BLaER1 (cell line): ENCODE measurements at regions not wholly inside any gene's neighbourhood (a gene's known extent, or its start where the extent isn't known, plus 50 kb on each side); places are given as distances from the start of the nearest gene placed in this dataset.

Experiments
- H3K27ac ChIP-seq: shearing (Covaris generic); formaldehyde crosslinking; 2 replicates; pipeline ENCODE4 v1.8.1; 2022
- H3K27me3 ChIP-seq: shearing (Covaris generic); formaldehyde crosslinking; 2 replicates; pipeline ENCODE4 v1.8.1; 2022
- H3K36me3 ChIP-seq: shearing (Covaris generic); formaldehyde crosslinking; 2 replicates; pipeline ENCODE4 v1.8.1; 2022
- H3K4me1 ChIP-seq: shearing (Covaris generic); formaldehyde crosslinking; 2 replicates; pipeline ENCODE4 v1.8.1; 2022
- H3K4me2 ChIP-seq: shearing (Covaris generic); formaldehyde crosslinking; 2 replicates; pipeline ENCODE4 v1.8.1; 2022
- H3K4me3 ChIP-seq: shearing (Covaris generic); formaldehyde crosslinking; 2 replicates; pipeline ENCODE4 v1.8.1; 2022
- H3K9ac ChIP-seq: shearing (Covaris generic); formaldehyde crosslinking; 2 replicates; pipeline ENCODE4 v1.8.1; 2022
- H3K9me3 ChIP-seq: shearing (Covaris generic); formaldehyde crosslinking; 2 replicates; pipeline ENCODE4 v1.8.1; 2022
- H4K20me1 ChIP-seq: shearing (Covaris generic); formaldehyde crosslinking; 2 replicates; pipeline ENCODE4 v1.8.1; 2022
- Cebpa-rat ChIP-seq: shearing (Covaris generic); IDR thresholded peaks from 2 replicates; pipeline ENCODE4 v1.8.1; 2022

DNA sequence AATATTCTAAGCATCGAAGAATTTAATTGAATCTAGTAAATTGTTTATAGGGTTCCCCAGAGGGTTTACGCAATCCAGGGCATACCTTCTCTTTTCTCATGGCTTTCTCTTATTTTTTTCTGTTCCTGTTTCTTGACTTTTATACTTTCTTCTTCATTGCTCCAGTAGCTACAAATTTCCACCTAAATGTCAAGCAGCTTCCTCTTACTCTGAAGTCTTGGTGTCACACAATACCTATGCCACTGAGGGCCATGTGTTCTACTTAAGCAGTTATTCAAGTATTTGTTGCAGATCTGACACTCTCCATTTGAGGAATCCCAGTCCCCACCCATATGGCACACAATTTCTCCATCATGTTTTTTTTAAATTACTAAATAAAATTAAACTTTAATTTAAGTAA, 343.1 kb upstream of the MBL2 start:
- Histone ChIP-seq H3K9ac (no peak overlapping the region), H3K4me2 (no peak overlapping the region), H3K27me3 (no peaks in the 10 kb centered on the region), H4K20me1 (no peaks in the 10 kb centered on the region), H3K36me3 (no peaks in the 10 kb centered on the region), H3K4me1 (no peaks in the 10 kb centered on the region), H3K9me3 (no peaks in the 10 kb centered on the region), H3K4me3 (no peak overlapping the region), H3K27ac (no peak overlapping the region)
- TF ChIP-seq Cebpa-rat: no peak

DNA sequence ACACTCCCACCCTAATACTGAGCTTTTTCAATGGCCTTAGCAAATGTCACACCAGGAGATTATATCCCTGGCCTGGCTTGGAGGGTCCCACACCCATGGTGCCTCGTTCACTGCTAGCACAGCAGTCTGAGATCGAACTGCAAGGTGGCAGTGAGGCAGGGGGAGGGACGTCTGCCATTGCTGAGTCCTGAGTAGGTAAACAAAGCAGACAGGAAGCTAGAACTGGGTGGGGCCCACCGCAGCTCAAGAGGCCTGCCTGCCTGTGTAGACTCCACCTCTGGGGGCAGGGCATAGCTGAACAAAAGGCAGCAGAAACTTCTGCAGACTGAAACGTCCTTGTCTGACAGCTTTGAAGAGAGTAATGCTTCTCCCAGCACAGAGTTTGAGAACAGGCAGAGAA, 338.9 kb upstream of the MBL2 start:
- H3K36me3 ChIP-seq: no peaks in the 10 kb centered on the region
- no peak overlapping the region for H3K4me3 ChIP-seq
- no peak overlapping the region for H3K27ac ChIP-seq
- H3K9ac ChIP-seq: no peak overlapping the region
- TF ChIP-seq Cebpa-rat: no peak
- H3K4me1 ChIP-seq: no peaks in the 10 kb centered on the region
- no peaks in the 10 kb centered on the region for H4K20me1 ChIP-seq
- no peaks in the 10 kb centered on the region for H3K9me3 ChIP-seq
- H3K27me3 ChIP-seq: no peaks in the 10 kb centered on the region
- H3K4me2 ChIP-seq: no peak overlapping the region

DNA sequence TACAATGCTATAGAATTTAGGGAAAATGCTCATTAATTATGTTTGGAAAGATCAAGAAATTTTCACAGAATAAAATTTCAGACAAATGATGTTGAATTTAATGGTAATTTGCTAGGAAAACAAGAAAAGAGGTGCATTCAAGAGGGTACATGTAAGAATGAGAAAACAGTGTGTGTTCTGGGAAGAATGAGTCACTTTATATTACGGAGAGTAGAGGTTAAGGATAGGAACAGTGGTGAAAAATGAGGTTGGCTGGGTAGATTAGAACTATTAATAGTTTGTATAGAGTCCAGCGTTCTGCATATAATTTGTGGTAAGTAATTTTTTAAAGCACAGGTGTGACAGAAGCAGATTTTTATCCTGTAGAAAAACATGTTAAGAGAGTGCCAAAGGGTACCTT, 336.7 kb upstream of the MBL2 start:
- Histone ChIP-seq H3K4me1 (no peaks in the 10 kb centered on the region), H3K9me3 (no peaks in the 10 kb centered on the region), H4K20me1 (no peaks in the 10 kb centered on the region), H3K4me2 (no peak overlapping the region), H3K4me3 (no peak overlapping the region), H3K9ac (no peak overlapping the region), H3K27me3 (no peaks in the 10 kb centered on the region), H3K36me3 (no peaks in the 10 kb centered on the region), H3K27ac (no peak overlapping the region)
- TF ChIP-seq Cebpa-rat: no peak

DNA sequence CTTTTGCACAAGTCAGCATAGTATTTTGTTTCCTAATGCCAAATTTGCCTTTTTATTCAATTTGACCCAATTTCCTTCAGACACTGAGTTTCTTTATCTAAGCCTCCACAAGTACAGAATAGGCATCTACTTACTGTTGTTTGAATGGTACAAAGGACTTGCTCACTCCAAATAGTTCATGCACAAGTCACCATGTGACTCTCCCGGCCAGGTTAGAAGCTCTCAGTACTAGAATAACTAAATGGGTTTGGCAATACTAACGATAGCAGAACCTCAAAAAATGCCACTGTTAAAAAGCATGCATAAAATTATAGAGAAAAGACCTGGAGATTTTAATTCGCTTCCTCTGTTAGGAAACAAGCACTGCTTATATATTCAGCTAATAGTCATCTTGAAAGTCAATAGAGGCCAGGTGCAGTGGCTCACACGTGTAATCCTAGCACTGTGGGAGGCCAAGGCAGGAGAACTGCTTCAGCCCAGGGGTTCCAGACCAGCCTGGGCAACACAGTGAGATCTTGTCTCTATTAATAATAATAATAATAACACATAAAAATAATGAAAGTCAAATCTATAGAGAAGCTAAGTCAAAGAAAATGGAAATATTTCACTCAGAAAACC, 335.8 kb upstream of the MBL2 start:
- no peak overlapping the region for H3K4me3 ChIP-seq
- H3K27me3 ChIP-seq: no peaks in the 10 kb centered on the region
- H3K27ac ChIP-seq: no peak overlapping the region
- no peak overlapping the region for H3K4me2 ChIP-seq
- H3K9ac ChIP-seq: no peak overlapping the region
- no peaks in the 10 kb centered on the region for H4K20me1 ChIP-seq
- no peaks in the 10 kb centered on the region for H3K36me3 ChIP-seq
- no peak for TF ChIP-seq Cebpa-rat
- no peaks in the 10 kb centered on the region for H3K4me1 ChIP-seq
- H3K9me3 ChIP-seq: no peaks in the 10 kb centered on the region

DNA sequence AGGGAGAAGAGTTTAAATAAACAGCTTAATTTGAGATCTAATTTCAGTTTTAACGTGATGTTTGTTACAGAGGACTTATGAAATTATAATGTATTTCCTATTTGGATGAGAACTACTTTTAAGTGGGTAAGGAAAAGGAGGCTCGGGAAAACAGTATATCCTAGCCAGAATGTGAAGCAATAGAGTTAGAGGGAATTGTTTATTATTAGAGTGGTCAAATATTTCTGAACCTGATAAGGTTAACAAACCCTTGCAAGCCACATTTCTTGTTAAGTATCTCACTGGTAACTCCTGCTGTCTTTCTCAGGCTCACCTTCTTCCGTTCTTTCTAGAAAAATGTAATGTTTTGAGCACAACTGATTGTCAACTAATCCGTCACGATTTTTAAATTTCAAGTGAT, 335.1 kb upstream of the MBL2 start:
- Histone ChIP-seq H3K9ac (no peak overlapping the region), H3K27me3 (no peaks in the 10 kb centered on the region), H3K4me3 (no peak overlapping the region), H3K9me3 (no peaks in the 10 kb centered on the region), H3K36me3 (no peaks in the 10 kb centered on the region), H3K27ac (no peak overlapping the region), H3K4me2 (no peak overlapping the region), H4K20me1 (no peaks in the 10 kb centered on the region), H3K4me1 (no peaks in the 10 kb centered on the region)
- TF ChIP-seq Cebpa-rat: no peak

DNA sequence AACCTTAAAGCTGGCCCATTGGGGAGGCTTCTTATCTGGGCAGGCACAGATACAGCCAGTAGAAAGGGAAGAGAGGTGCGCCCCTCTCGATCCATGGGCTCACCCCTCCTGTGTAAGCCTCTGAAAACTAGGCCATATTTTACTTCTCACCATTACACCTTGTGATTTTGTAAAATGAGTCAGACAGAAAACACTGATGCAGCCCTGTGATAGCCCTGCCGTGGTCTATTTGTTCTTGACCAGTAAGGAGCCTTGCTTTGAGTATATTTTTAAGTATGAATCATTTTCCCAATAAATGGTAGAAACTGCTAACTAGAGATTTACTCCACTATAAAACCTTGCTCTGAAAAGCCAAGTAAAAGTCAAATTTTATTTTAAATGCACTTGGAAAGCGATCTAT, 329.8 kb upstream of the MBL2 start:
- Histone ChIP-seq H3K4me3 (no peak overlapping the region), H3K9ac (no peak overlapping the region), H3K9me3 (no peaks in the 10 kb centered on the region), H3K36me3 (no peaks in the 10 kb centered on the region), H3K4me1 (no peaks in the 10 kb centered on the region), H3K4me2 (no peak overlapping the region), H4K20me1 (no peaks in the 10 kb centered on the region), H3K27ac (no peak overlapping the region), H3K27me3 (no peaks in the 10 kb centered on the region)
- no peak for TF ChIP-seq Cebpa-rat

DNA sequence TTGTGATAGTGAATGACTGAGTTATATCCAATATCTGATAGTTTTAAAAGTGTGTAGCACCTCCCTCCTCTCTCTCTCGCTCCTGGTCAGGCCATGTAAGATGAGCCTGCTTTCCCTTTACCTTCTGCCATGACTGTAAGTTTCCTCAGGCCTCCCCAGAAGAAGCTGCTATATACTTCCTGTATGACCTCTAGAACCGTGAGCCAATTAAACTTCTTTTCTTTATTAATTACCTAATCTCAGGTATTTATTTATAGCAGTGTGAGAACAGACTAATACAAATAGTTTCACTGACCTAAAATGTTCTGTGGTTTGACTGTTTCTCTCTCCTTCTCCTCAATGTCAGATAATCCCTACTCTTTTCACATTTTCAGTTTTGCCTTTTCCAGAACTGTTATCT, 321.3 kb upstream of the MBL2 start:
- Histone ChIP-seq H3K27ac (no peak overlapping the region), H3K9ac (no peak overlapping the region), H3K4me1 (no peaks in the 10 kb centered on the region), H3K4me2 (no peak overlapping the region), H3K27me3 (no peaks in the 10 kb centered on the region), H4K20me1 (no peaks in the 10 kb centered on the region), H3K36me3 (no peaks in the 10 kb centered on the region), H3K9me3 (no peaks in the 10 kb centered on the region), H3K4me3 (no peak overlapping the region)
- TF ChIP-seq Cebpa-rat: no peak

DNA sequence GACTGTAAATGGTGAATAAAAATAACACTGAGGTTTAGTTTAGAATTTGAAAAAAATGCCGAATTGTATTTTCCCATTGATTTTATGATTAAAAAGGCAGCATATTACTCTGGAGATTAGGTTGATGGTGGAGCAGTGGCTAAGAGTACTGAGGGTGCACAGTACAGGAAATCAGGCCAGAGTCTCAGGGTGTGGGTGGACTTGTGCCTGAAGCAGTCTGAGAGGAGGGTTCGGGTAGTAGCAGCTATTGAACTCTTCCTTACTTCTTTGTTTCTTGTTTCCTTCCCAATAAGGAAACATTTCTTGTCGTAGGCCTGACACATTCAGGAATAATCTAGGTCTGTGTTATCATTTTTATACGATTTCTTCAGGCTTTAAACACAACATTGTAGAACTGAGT, 319.0 kb upstream of the MBL2 start:
- Histone ChIP-seq H3K4me2 (no peak overlapping the region), H3K27me3 (no peaks in the 10 kb centered on the region), H3K4me3 (no peak overlapping the region), H3K9me3 (no peaks in the 10 kb centered on the region), H3K36me3 (no peaks in the 10 kb centered on the region), H4K20me1 (no peaks in the 10 kb centered on the region), H3K4me1 (no peaks in the 10 kb centered on the region), H3K9ac (no peak overlapping the region), H3K27ac (no peak overlapping the region)
- TF ChIP-seq Cebpa-rat: no peak

DNA sequence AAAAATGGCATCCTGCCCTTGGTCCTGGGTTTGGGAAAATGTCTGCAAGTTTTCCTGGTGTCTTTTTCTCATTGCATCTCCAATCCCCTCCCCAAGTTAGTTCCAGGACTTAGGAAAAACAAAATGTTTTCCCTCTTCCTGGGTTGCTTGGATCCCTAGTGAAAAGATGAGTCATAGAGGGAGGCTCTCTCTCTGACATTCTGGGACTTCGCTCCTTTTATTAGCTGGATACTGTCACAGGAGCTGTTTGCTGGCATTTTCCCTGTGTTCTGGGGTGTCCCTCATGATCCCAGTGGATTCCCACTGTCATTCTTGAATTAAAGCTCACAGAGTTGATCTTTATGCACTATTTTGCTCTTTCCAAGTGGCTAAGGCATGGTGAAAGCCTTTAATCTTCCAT, 316.4 kb upstream of the MBL2 start:
- no peak overlapping the region for H3K9ac ChIP-seq
- H3K36me3 ChIP-seq: no peaks in the 10 kb centered on the region
- H3K27ac ChIP-seq: no peak overlapping the region
- no peaks in the 10 kb centered on the region for H4K20me1 ChIP-seq
- no peak overlapping the region for H3K4me2 ChIP-seq
- no peaks in the 10 kb centered on the region for H3K9me3 ChIP-seq
- H3K4me3 ChIP-seq: no peak overlapping the region
- TF ChIP-seq Cebpa-rat: no peak
- H3K27me3 ChIP-seq: no peaks in the 10 kb centered on the region
- no peaks in the 10 kb centered on the region for H3K4me1 ChIP-seq

DNA sequence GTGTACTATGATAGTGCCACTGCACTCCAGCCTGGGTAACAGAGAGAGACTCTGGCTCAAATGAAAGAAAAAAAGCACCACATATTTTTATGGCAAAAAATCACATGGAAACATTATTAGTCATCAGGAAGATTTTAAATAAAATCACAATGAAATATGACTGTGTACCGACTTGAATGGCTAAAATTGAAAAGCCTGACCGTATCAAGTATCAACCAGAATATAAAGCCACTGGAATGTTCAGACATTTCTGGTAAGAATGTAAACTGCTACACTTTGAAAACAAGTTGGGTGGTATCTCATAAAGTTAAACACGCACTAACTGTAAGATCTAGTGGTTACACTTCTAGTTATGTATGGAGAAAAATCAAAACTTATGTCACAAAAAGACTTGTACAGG, 306.7 kb upstream of the MBL2 start:
- H4K20me1 ChIP-seq: no peaks in the 10 kb centered on the region
- no peak for TF ChIP-seq Cebpa-rat
- no peak overlapping the region for H3K9ac ChIP-seq
- H3K36me3 ChIP-seq: no peaks in the 10 kb centered on the region
- no peak overlapping the region for H3K4me3 ChIP-seq
- no peak overlapping the region for H3K27ac ChIP-seq
- H3K4me2 ChIP-seq: no peak overlapping the region
- no peaks in the 10 kb centered on the region for H3K9me3 ChIP-seq
- no peaks in the 10 kb centered on the region for H3K4me1 ChIP-seq
- H3K27me3 ChIP-seq: no peaks in the 10 kb centered on the region

DNA sequence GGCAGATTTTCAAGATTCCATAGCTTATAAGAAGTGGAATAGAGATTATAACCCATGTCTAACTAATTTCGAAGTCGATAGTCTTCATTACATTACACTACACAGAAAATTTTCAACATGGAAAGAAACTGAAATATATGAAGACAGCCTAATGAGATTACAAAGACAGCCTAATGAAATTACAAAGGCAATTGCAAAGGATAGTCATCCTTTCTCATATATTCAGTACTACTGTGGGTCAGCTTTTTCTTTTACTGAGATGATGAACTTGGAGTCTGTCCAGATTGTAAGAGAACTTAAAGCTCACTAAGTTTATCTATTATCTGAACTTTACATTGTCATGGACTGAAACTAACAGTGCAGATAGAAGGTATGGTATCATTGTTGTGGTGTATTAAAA, 304.4 kb upstream of the MBL2 start:
- Histone ChIP-seq H3K4me1 (no peaks in the 10 kb centered on the region), H4K20me1 (no peaks in the 10 kb centered on the region), H3K4me3 (no peak overlapping the region), H3K27me3 (no peaks in the 10 kb centered on the region), H3K9me3 (no peaks in the 10 kb centered on the region), H3K4me2 (no peak overlapping the region), H3K27ac (no peak overlapping the region), H3K36me3 (no peaks in the 10 kb centered on the region), H3K9ac (no peak overlapping the region)
- no peak for TF ChIP-seq Cebpa-rat
